Gastrocnemius medialis (tissue), 4 donors: ENCODE measurements at regions not wholly inside any gene's neighbourhood (a gene's known extent, or its start where the extent isn't known, plus 50 kb on each side); places are given as distances from the start of the nearest gene placed in this dataset.

ENCODE experiments used
- ATAC-seq, 2 donors: fragments of 150-250 bp; one replicate each; pipeline ENCODE4 v1.9.1; 2016
- DNase-seq, 2 donors: peaks; one replicate each; pipeline ENCODE4 v3.0.0-alpha.2; 2019
- H3K27ac ChIP-seq, 4 donors: fragments of 200-600 bp; sonication (generic); 1 replicate in 1 of 4; 2 replicates in 3 of 4; pipeline ENCODE4 v1.5.1; 2016 to 2018; ENCODE audit warnings: mild to moderate bottlenecking in 2 of 4, moderate library complexity in 1 of 4
- H3K27me3 ChIP-seq, 3 donors: fragments of 200-600 bp; sonication (generic) in 2 of 3; 1 replicate in 1 of 3; 2 replicates in 2 of 3; pipeline versions ENCODE4 v1.5.1 to v1.6.0; 2016 to 2019; ENCODE audit warnings: mild to moderate bottlenecking in 1 of 3, moderate library complexity in 1 of 3
- H3K36me3 ChIP-seq, 2 donors: fragments of 200-600 bp; sonication (generic) in 1 of 2; one replicate each; pipeline ENCODE4 v1.5.1; 2017 to 2018
- H3K4me1 ChIP-seq, 2 donors: fragments of 200-600 bp; sonication (generic) in 1 of 2; one replicate each; pipeline ENCODE4 v1.5.1; 2016 to 2017; ENCODE audit warnings: mild to moderate bottlenecking in 2 of 2
- H3K4me3 ChIP-seq, 4 donors: fragments of 200-600 bp; sonication (generic) in 3 of 4; 1 replicate in 1 of 4; 2 replicates in 3 of 4; pipeline ENCODE4 v1.5.1; 2016 to 2019; ENCODE audit warnings: mild to moderate bottlenecking in 2 of 4
- H3K9me3 ChIP-seq, 3 donors: fragments of 200-600 bp; sonication (generic) in 2 of 3; 1 replicate in 1 of 3; 2 replicates in 2 of 3; pipeline ENCODE4 v1.5.1; 2016 to 2019
- POLR2A ChIP-seq, 2 donors: fragments of 450-650 bp; IDR thresholded peaks; one replicate each; pipeline ENCODE4 v1.6.1; 2017; ENCODE audit warnings: antibody characterized with exemption in 2 of 2, mild to moderate bottlenecking in 2 of 2, moderate library complexity in 2 of 2
- in situ Hi-C, 4 donors: fragments of 200-750 bp; cut with MboI; loops; one replicate each; pipeline versions ENCODE4 v1.15.0 to v1.8.0; 2017; ENCODE audit warnings: low sequenced_read_pairs in 4 of 4
- intact Hi-C: fragments of 100-400 bp; cut with DNase I; formaldehyde crosslinking; loops from one replicate; pipeline ENCODE4 v1.15.1; 2023; ENCODE audit warnings: low total_unique reads
- TF ChIP-seq, protein P1 (sequence below), 5 experiments: fragments of 450-650 bp in 3 of 5; fragments of 200-600 bp in 2 of 5; sonication (generic) in 2 of 5; IDR thresholded peaks in 4 of 5; conservative IDR thresholded peaks in 1 of 5; 1 replicate in 4 of 5; 2 replicates in 1 of 5; pipeline ENCODE4 v1.5.1; 2016 to 2019; ENCODE audit warnings: antibody characterized with exemption in 5 of 5, mild to moderate bottlenecking in 3 of 5, moderate library complexity in 3 of 5

DNA sequence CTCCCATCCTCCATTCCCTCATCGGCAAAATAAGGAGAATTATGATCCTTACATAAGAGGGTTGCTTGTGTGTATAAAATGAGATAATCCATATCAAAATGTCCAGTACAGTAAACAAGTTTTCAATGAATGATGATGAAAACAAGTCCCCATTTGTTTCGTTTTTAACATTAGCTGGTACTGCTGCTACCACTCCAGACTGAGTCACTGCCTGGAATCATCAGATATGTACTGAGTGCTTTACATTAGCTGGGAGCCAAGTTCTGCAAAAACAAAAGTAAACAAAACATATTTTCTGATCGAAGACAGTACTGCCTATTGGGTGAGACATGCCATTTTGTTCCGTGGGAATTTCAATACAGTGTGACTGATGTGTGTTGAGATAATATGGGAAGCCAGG is 123.2 kb upstream of the IGFBP7 start:
- intact Hi-C loops: no loop called here

DNA sequence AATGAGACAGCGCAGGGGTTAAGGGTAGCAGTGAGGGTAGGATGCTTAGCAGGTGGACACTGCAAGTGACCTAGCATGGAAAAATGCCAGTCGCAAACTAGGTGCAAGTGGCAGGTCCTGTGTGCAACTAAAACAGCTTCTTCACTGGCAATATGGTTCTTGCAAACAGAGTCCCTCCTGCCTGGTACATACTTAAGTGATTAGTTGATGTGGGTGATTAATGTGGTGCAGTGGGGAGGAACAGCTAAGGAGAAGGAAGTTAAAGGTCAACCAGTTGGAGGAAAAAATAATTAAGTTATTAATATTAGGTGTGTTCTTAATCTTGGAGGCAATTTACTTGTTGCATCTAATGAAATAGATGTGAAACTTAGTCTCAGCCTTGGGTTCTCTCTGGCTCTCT is 121.6 kb upstream of the IGFBP7 start:
- Histone ChIP-seq H3K36me3 (no peaks in the 10 kb centered on the region), H3K4me1 (no peaks in the 10 kb centered on the region), H3K27ac (no peak overlapping the region), H3K27me3 (no peaks in the 10 kb centered on the region), H3K4me3 (no peak overlapping the region), H3K9me3 (no peaks in the 10 kb centered on the region)
- DNase-seq (no peak), ATAC-seq (no peak)
- TF ChIP-seq POLR2A (IDR thresholded peaks at IDR 0.05): no peak
- intact Hi-C loops: no loop called here
- in situ Hi-C loops: no loop called here

More for the DNA sequence above, 123.2 kb upstream of the IGFBP7 start:
- DNase-seq (no peak), ATAC-seq (no peak)
- H3K4me3 ChIP-seq: no peak overlapping the region
- H3K36me3 ChIP-seq: no peaks in the 10 kb centered on the region
- TF ChIP-seq, protein P1, sequence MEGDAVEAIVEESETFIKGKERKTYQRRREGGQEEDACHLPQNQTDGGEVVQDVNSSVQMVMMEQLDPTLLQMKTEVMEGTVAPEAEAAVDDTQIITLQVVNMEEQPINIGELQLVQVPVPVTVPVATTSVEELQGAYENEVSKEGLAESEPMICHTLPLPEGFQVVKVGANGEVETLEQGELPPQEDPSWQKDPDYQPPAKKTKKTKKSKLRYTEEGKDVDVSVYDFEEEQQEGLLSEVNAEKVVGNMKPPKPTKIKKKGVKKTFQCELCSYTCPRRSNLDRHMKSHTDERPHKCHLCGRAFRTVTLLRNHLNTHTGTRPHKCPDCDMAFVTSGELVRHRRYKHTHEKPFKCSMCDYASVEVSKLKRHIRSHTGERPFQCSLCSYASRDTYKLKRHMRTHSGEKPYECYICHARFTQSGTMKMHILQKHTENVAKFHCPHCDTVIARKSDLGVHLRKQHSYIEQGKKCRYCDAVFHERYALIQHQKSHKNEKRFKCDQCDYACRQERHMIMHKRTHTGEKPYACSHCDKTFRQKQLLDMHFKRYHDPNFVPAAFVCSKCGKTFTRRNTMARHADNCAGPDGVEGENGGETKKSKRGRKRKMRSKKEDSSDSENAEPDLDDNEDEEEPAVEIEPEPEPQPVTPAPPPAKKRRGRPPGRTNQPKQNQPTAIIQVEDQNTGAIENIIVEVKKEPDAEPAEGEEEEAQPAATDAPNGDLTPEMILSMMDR (IDR thresholded peaks at IDR 0.05 in 4 of 5, conservative IDR thresholded peaks at IDR 0.05 in 1 of 5): no peak
- no peak for TF ChIP-seq POLR2A (IDR thresholded peaks at IDR 0.05)
- H3K9me3 ChIP-seq: no peaks in the 10 kb centered on the region
- H3K27me3 ChIP-seq: no peaks in the 10 kb centered on the region
- in situ Hi-C loops: no loop called here
- no peak overlapping the region for H3K27ac ChIP-seq
- H3K4me1 ChIP-seq: no peaks in the 10 kb centered on the region

DNA sequence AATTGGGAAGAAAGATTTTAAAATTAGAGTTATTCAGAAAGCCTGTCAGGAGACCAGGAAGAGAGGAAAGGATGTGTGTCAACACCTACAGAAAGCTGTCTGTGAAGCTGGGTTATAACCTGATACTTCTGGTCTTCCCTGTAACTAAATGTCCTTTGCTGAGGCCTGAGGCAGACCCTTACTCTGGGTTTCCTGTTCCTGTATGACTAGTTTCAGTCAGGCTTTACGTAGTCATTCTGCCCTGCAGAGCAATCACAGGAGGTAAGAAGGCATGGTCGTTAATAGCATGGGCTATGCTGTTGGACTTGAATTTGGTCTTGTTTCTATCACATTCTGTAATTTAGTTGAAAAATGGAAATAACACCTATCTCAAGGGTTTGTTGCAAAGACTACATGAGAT is 110.5 kb upstream of the IGFBP7 start:
- H3K4me1 ChIP-seq: no peaks in the 10 kb centered on the region
- DNase-seq: no peak
- no peak overlapping the region for H3K27ac ChIP-seq
- no peaks in the 10 kb centered on the region for H3K9me3 ChIP-seq
- intact Hi-C loops (no loop called here), in situ Hi-C loops (no loop called here)
- no peak for TF ChIP-seq POLR2A (IDR thresholded peaks at IDR 0.05)
- TF ChIP-seq, protein P1 (IDR thresholded peaks at IDR 0.05 in 4 of 5, conservative IDR thresholded peaks at IDR 0.05 in 1 of 5): no peak
- no peaks in the 10 kb centered on the region for H3K27me3 ChIP-seq
- no peaks in the 10 kb centered on the region for H3K36me3 ChIP-seq
- ATAC-seq: no peak
- no peak overlapping the region for H3K4me3 ChIP-seq

DNA sequence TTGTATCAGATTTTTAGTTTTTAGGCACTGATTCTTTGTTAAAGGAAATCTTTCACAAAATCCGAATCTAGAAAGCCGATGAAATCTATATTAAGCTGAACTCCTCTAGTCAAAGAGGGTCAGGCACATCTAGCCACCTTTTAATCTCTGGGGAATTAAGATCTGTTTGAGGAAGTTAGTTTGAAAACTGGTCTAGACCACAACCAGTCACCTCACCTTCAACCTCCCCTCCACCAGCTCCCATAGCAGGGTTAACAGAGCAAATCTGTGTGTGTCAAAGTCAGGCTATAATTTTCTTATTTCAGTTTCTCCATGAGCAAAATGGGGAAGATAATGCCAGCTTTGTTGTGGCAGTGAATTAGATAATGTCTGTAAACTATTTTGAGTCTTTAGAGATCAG is 110.0 kb upstream of the IGFBP7 start:
- Histone ChIP-seq H3K27me3 (no peaks in the 10 kb centered on the region), H3K36me3 (no peaks in the 10 kb centered on the region), H3K4me1 (no peaks in the 10 kb centered on the region), H3K9me3 (no peaks in the 10 kb centered on the region), H3K4me3 (no peak overlapping the region), H3K27ac (no peak overlapping the region)
- ATAC-seq (no peak), DNase-seq (no peak)
- TF ChIP-seq, protein P1 (IDR thresholded peaks at IDR 0.05 in 4 of 5, conservative IDR thresholded peaks at IDR 0.05 in 1 of 5): no peak
- TF ChIP-seq POLR2A (IDR thresholded peaks at IDR 0.05): no peak
- in situ Hi-C loops: no loop called here
- intact Hi-C loops: no loop called here

DNA sequence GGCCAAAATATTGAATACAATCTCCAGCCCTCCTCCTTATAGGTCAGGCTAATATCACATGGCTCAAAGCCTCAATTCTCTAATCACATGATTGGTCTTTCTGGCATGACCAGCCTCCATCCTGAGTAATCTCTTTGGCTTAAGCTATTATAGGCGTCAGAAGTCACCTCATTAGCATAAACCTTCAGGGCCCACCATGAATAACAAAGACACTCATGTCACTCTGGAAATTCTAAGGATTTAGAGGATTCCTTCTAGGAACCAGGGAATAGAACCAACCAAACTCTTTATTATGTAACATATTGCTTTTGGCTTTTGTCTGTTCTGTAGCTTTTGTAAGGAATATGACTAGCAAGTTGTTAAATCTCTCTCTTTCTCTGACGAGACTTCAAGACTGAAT is 109.2 kb upstream of the IGFBP7 start:
- Histone ChIP-seq H3K36me3 (no peaks in the 10 kb centered on the region), H3K4me3 (no peak overlapping the region), H3K27me3 (no peaks in the 10 kb centered on the region), H3K4me1 (no peaks in the 10 kb centered on the region), H3K27ac (no peak overlapping the region), H3K9me3 (no peaks in the 10 kb centered on the region)
- TF ChIP-seq, protein P1 (IDR thresholded peaks at IDR 0.05 in 4 of 5, conservative IDR thresholded peaks at IDR 0.05 in 1 of 5): no peak
- TF ChIP-seq POLR2A (IDR thresholded peaks at IDR 0.05): no peak
- ATAC-seq (no peak), DNase-seq (no peak)
- in situ Hi-C loops: no loop called here
- intact Hi-C loops: no loop called here
